Hematopoietic multipotent progenitor cell treated with erythropoietin and hydrocortisone succinate and interleukin-3 and kit ligand, for 17 days (in vitro differentiated cells): ENCODE measurements at regions not wholly inside any gene's neighbourhood (a gene's known extent, or its start where the extent isn't known, plus 50 kb on each side); places are given as distances from the start of the nearest gene placed in this dataset.

Experiments
- DNase-seq: peaks from one replicate; pipeline ENCODE4 v3.0.0-alpha.2; 2015; ENCODE audit warnings: low spot score

- no peak for DNase-seq
These were observed 648.1 kb downstream of the BCL11B start for GRCh38 chr14:98623788-98624415.

- no peak for DNase-seq
These were observed 638.6 kb downstream of the BCL11B start for GRCh38 chr14:98633380-98633779.

GRCh38 chr14:98634043-98634820 lies 637.8 kb downstream of the BCL11B start:
- no peak for DNase-seq

GRCh38 chr14:98638366-98638765 lies 633.6 kb downstream of the BCL11B start:
- DNase-seq = no peak

GRCh38 chr14:98647754-98648153 lies 624.2 kb downstream of the BCL11B start:
- DNase-seq = no peak

- no peak for DNase-seq
These were observed 621.0 kb downstream of the BCL11B start for GRCh38 chr14:98651037-98651436.

- no peak for DNase-seq
These were observed 607.0 kb downstream of the BCL11B start for GRCh38 chr14:98665007-98665406.

GRCh38 chr14:98666545-98666944 lies 605.5 kb downstream of the BCL11B start:
- no peak for DNase-seq

GRCh38 chr14:98682033-98682432 lies 590.0 kb downstream of the BCL11B start:
- DNase-seq = no peak

GRCh38 chr14:98682726-98683125 lies 589.3 kb downstream of the BCL11B start:
- no peak for DNase-seq

- DNase-seq = no peak
These were observed 587.5 kb downstream of the BCL11B start for GRCh38 chr14:98684468-98684867.

GRCh38 chr14:98685725-98686124 lies 586.3 kb downstream of the BCL11B start:
- DNase-seq = no peak

- DNase-seq = no peak
These were observed 583.6 kb downstream of the BCL11B start for GRCh38 chr14:98688446-98688845.

- no peak for DNase-seq
These were observed 582.0 kb downstream of the BCL11B start for GRCh38 chr14:98689951-98690350.

- no peak for DNase-seq
These were observed 579.2 kb downstream of the BCL11B start for GRCh38 chr14:98692832-98693231.

GRCh38 chr14:98694541-98694940 lies 577.5 kb downstream of the BCL11B start:
- no peak for DNase-seq

- no peak for DNase-seq
These were observed 576.2 kb downstream of the BCL11B start for GRCh38 chr14:98695809-98696208.

- DNase-seq = no peak
These were observed 573.7 kb downstream of the BCL11B start for GRCh38 chr14:98698341-98698740.

- no peak for DNase-seq
These were observed 571.2 kb downstream of the BCL11B start for GRCh38 chr14:98700748-98701147.

GRCh38 chr14:98701377-98701776 lies 570.6 kb downstream of the BCL11B start:
- DNase-seq = no peak

GRCh38 chr14:98704441-98704840 lies 567.6 kb downstream of the BCL11B start:
- no peak for DNase-seq

GRCh38 chr14:98705871-98706300 lies 566.1 kb downstream of the BCL11B start:
- DNase-seq = no peak

- no peak for DNase-seq
These were observed 564.5 kb downstream of the BCL11B start for GRCh38 chr14:98707522-98707921.

- DNase-seq = no peak
These were observed 563.4 kb downstream of the BCL11B start for GRCh38 chr14:98708555-98708954.
